GM12878 (cell line): ENCODE measurements at regions not wholly inside any gene's neighbourhood (a gene's known extent, or its start where the extent isn't known, plus 50 kb on each side); places are given as distances from the start of the nearest gene placed in this dataset.

Experiments used
- ATAC-seq: fragments of 200-7000 bp; cut with Tn5 transposase; 3 replicates; pipeline ENCODE4 v1.9.1; 2020; ENCODE audit warnings: mild to moderate bottlenecking, moderate library complexity
- BruUV-seq: library from RNA; stranded (reverse); fragments of 400-500 nt; replicated peaks from 2 replicates; lab custom pipeline; 2021; lab: Mats Ljungman, UMichigan
- CTCF ChIA-PET: fragments of 300-600 bp; sonication (Branson Sonifier 250); formaldehyde crosslinking; extraction: SDS; loops from one replicate; lab custom pipeline; 2021; ENCODE audit warnings: inconsistent platforms; lab: Yijun Ruan, JAX
- POLR2A ChIA-PET: fragments of 350-600 bp; formaldehyde crosslinking; extraction: SDS; loops from one replicate; lab custom pipeline; 2021; ENCODE audit warnings: inconsistent platforms; lab: Charles Lee
- RAD21 ChIA-PET: fragments of 300-600 bp; sonication (Branson Sonifier 250); formaldehyde crosslinking; loops from one replicate; lab custom pipeline; 2023; ENCODE audit warnings: antibody characterized with exemption; ENCODE audit not compliant: unreplicated experiment; lab: Charles Lee
- SMC1A ChIA-PET: fragments of 300-600 bp; sonication (Branson Sonifier 250); formaldehyde crosslinking; loops from one replicate; lab custom pipeline; 2023; ENCODE audit not compliant: unreplicated experiment, uncharacterized antibody; lab: Charles Lee
- DNase-seq: peaks from one replicate; pipeline ENCODE4 v3.0.0-alpha.2; 2011; ENCODE audit warnings: low read depth, low spot score
- FAIRE-seq: peaks from 3 replicates; lab custom pipeline; 2011; peaks lifted over from hg19 to GRCh38; lab: Jason Lieb, UNC
- H2AFZ ChIP-seq: 2 replicates; pipeline ENCODE4 v1.6.0; 2011; ENCODE audit warnings: low read depth, low read length, control low read depth; ENCODE audit not compliant: control insufficient read depth
- H3K27ac ChIP-seq: 2 replicates; pipeline ENCODE4 v1.5.1; 2011; ENCODE audit warnings: control low read depth; ENCODE audit not compliant: control insufficient read depth, insufficient read depth
- H3K27me3 ChIP-seq, 2 experiments: replicated peaks in 1 of 2; 2 replicates each; pipeline versions ENCODE4 v1.6.0 to v1.6.1; 2011; ENCODE audit warnings: low read length in 1 of 2; ENCODE audit not compliant: control insufficient read depth in 2 of 2, insufficient read depth in 2 of 2
- H3K36me3 ChIP-seq, 2 experiments: 2 replicates each; pipeline ENCODE4 v1.5.1; 2011; ENCODE audit warnings: low read length in 1 of 2; ENCODE audit not compliant: control insufficient read depth in 2 of 2, insufficient read depth in 2 of 2
- H3K4me1 ChIP-seq: 2 replicates; pipeline ENCODE4 v1.6.1; 2011; ENCODE audit warnings: mild to moderate bottlenecking, low read length, moderate library complexity, mixed read lengths; ENCODE audit not compliant: control insufficient read depth, insufficient read depth
- H3K4me2 ChIP-seq: 2 replicates; pipeline ENCODE4 v1.6.0; 2011; ENCODE audit warnings: control low read depth; ENCODE audit not compliant: control insufficient read depth, insufficient read depth
- H3K4me3 ChIP-seq: fragments of 200-600 bp; sonication (generic); 2 replicates; pipeline ENCODE4 v1.5.1; 2016
- H3K79me2 ChIP-seq: 2 replicates; pipeline ENCODE4 v1.6.0; 2011; ENCODE audit warnings: low read length; ENCODE audit not compliant: control insufficient read depth, insufficient read depth
- H3K9ac ChIP-seq: 2 replicates; pipeline ENCODE4 v1.8.0; 2011; ENCODE audit warnings: low read length, control low read depth, mixed read lengths; ENCODE audit not compliant: control insufficient read depth, insufficient read depth
- H3K9me3 ChIP-seq: replicated peaks from 3 replicates; pipeline ENCODE4 v1.5.1; 2011; ENCODE audit warnings: mild to moderate bottlenecking, low read length; ENCODE audit not compliant: control insufficient read depth, insufficient read depth
- H4K20me1 ChIP-seq: 2 replicates; pipeline ENCODE4 v1.6.0; 2011; ENCODE audit not compliant: control insufficient read depth, insufficient read depth
- BMI1 ChIP-seq: fragments of 450-650 bp; IDR thresholded peaks from 2 replicates; pipeline ENCODE4 v1.6.1; 2016; ENCODE audit warnings: mild to moderate bottlenecking, moderate library complexity, borderline replicate concordance
- CHD4 ChIP-seq: fragments of 200-600 bp; sonication (generic); IDR thresholded peaks from 2 replicates; pipeline ENCODE4 v1.6.1; 2016; ENCODE audit warnings: mild to moderate bottlenecking
- LARP7 ChIP-seq: fragments of 450-650 bp; IDR thresholded peaks from 2 replicates; pipeline ENCODE4 v1.6.1; 2017; ENCODE audit warnings: mild to moderate bottlenecking
- MLLT1 ChIP-seq: fragments of 450-650 bp; IDR thresholded peaks from 2 replicates; pipeline ENCODE4 v1.6.1; 2016; ENCODE audit warnings: mild to moderate bottlenecking
- TARDBP ChIP-seq: IDR thresholded peaks from 2 replicates; pipeline ENCODE4 v1.6.1; 2016; ENCODE audit warnings: borderline replicate concordance
- ZNF687 ChIP-seq: fragments of 450-650 bp; IDR thresholded peaks from 2 replicates; pipeline ENCODE4 v1.6.1; 2017; ENCODE audit warnings: mild to moderate bottlenecking, moderate library complexity
- WGBS: methylation state at CpG from one replicate; pipeline ENCODE4 v1.1.6; 2016; ENCODE audit warnings: low lambda C conversion rate; ENCODE audit not compliant: insufficient replicate concordance, insufficient coverage; ENCODE audit errors: missing lambda C conversion rate; 5-methylcytosine and 5-hydroxymethylcytosine counted together
- in situ Hi-C: fragments of 300-500 bp; cut with MboI; formaldehyde crosslinking; loops from 9 replicates; pipeline ENCODE4 v1.14.3; 2018; ENCODE audit warnings: mixed read lengths
- intact Hi-C: fragments of 100-400 bp; cut with micrococcal nuclease; formaldehyde crosslinking; loops from one replicate; pipeline ENCODE4 v1.14.2; 2022; ENCODE audit not compliant: unreplicated experiment

GRCh38 chr6:156579564-156579963 is 197.6 kb upstream of the ARID1B start:
- intact Hi-C loops, result no loop called here
- H3K36me3 ChIP-seq, result no peaks in the 10 kb centered on the region
- FAIRE-seq (no peak), ATAC-seq (no peak), DNase-seq (no peak)
- no peak overlapping the region for H3K4me2 ChIP-seq
- TF ChIP-seq MLLT1, result no peak
- TF ChIP-seq LARP7, result no peak
- TF ChIP-seq BMI1, result no peak
- no peak for TF ChIP-seq CHD4
- ChIA-PET RAD21 (no interaction called here), CTCF (interaction anchor here (0.6 to 0.8 kb wide), 2 partner anchors 138 to 372 kb away, joined by 3 read pairs; no protein-coding TSS in a partner anchor), POLR2A (no interaction called here), SMC1A (interaction anchor here (1.1 to 2.1 kb wide), 2 partner anchors 14 to 52 kb away, joined by 3 to 4 read pairs; no protein-coding TSS in a partner anchor)
- no peaks in the 10 kb centered on the region for H3K27me3 ChIP-seq
- no peaks in the 10 kb centered on the region for H4K20me1 ChIP-seq
- no TSS peak for BruUV-seq
- H3K4me3 ChIP-seq, result no peak overlapping the region
- peaks cover 18% of the 10 kb centered on the region for H3K9me3 ChIP-seq
- no peak overlapping the region for H3K9ac ChIP-seq
- peaks cover 4% of the 10 kb centered on the region; the same call in 1 of the 2 replicates for H3K4me1 ChIP-seq
- in situ Hi-C loops, result no loop called here
- no peak overlapping the region for H3K27ac ChIP-seq
- H2AFZ ChIP-seq, result no peak overlapping the region
- no peaks in the 10 kb centered on the region for H3K79me2 ChIP-seq

GRCh38 chr6:156577749-156578148 is 199.4 kb upstream of the ARID1B start:
- in situ Hi-C loops, result no loop called here
- intact Hi-C loops, result no loop called here
- Histone ChIP-seq H3K27me3 (no peaks in the 10 kb centered on the region), H3K9ac (no peak overlapping the region), H3K79me2 (no peaks in the 10 kb centered on the region), H3K9me3 (peaks cover 18% of the 10 kb centered on the region), H4K20me1 (no peaks in the 10 kb centered on the region), H3K36me3 (no peaks in the 10 kb centered on the region), H3K4me1 (no peaks in the 10 kb centered on the region), H3K4me2 (no peak overlapping the region), H3K4me3 (no peak overlapping the region), H2AFZ (no peak overlapping the region), H3K27ac (no peak overlapping the region)
- CTCF ChIA-PET, result interaction anchor here (1.5 kb wide), 1 partner anchor 13 kb away, joined by 4 read pairs; no protein-coding TSS in a partner anchor
- RAD21 ChIA-PET, result no interaction called here
- no TSS peak for BruUV-seq
- FAIRE-seq, result peak; percentile 7
- POLR2A ChIA-PET, result interaction anchor here (0.6 kb wide), 1 partner anchor 1498 kb away, joined by 3 read pairs; no protein-coding TSS in a partner anchor
- no peak for DNase-seq
- ATAC-seq, result no peak
- TF ChIP-seq LARP7 (no peak), TARDBP (no peak), ZNF687 (no peak)
- SMC1A ChIA-PET, result interaction anchor here (2.1 kb wide), 1 partner anchor 12 kb away, joined by 4 read pairs; no protein-coding TSS in a partner anchor
- WGBS, result 38% methylated on average over 1 of the region's 1 CpG
